Spleen (tissue), 11 donors: ENCODE measurements at regions not wholly inside any gene's neighbourhood (a gene's known extent, or its start where the extent isn't known, plus 50 kb on each side); places are given as distances from the start of the nearest gene placed in this dataset.

Experiments used
- DNase-seq: peaks from one replicate; pipeline ENCODE4 v3.0.0-alpha.2; 2020
- H3K27ac ChIP-seq, 8 donors: fragments of 200-600 bp; sonication (generic) in 7 of 8; 1 replicate in 4 of 8; 2 replicates in 4 of 8; pipeline versions ENCODE4 v1.5.0 to v1.8.0; 2016 to 2021; ENCODE audit warnings: inconsistent platforms in 4 of 8, mild to moderate bottlenecking in 4 of 8, moderate library complexity in 1 of 8
- H3K27me3 ChIP-seq, 7 donors: fragments of 200-600 bp; sonication (generic) in 6 of 7; replicated peaks in 1 of 7; 1 replicate in 4 of 7; 2 replicates in 3 of 7; pipeline versions ENCODE4 v1.5.0 to v1.8.0; 2016 to 2021; ENCODE audit warnings: inconsistent platforms in 3 of 7, mild to moderate bottlenecking in 1 of 7
- H3K36me3 ChIP-seq, 6 donors: fragments of 200-600 bp; sonication (generic) in 5 of 6; 1 replicate in 4 of 6; 2 replicates in 2 of 6; pipeline versions ENCODE4 v1.5.0 to v1.8.0; 2016 to 2021; ENCODE audit warnings: inconsistent platforms in 2 of 6
- H3K4me1 ChIP-seq, 6 donors: fragments of 200-600 bp; sonication (generic) in 5 of 6; 1 replicate in 3 of 6; 2 replicates in 3 of 6; pipeline versions ENCODE4 v1.5.0 to v1.8.0; 2016 to 2021; ENCODE audit warnings: inconsistent platforms in 3 of 6
- H3K4me3 ChIP-seq, 8 donors: fragments of 200-600 bp; sonication (generic) in 7 of 8; 1 replicate in 4 of 8; 2 replicates in 4 of 8; pipeline versions ENCODE4 v1.5.0 to v1.8.0; 2016 to 2021; ENCODE audit warnings: inconsistent platforms in 4 of 8, mild to moderate bottlenecking in 4 of 8, moderate library complexity in 2 of 8
- H3K9me3 ChIP-seq, 8 donors: fragments of 200-600 bp; sonication (generic) in 7 of 8; 1 replicate in 4 of 8; 2 replicates in 4 of 8; pipeline versions ENCODE4 v1.5.0 to v1.8.0; 2016 to 2021; ENCODE audit warnings: inconsistent platforms in 4 of 8
- CTCF ChIP-seq, 11 experiments: fragments of 200-600 bp in 7 of 11; fragments of 450-650 bp in 4 of 11; sonication (generic) in 4 of 11; IDR thresholded peaks in 8 of 11; conservative IDR thresholded peaks in 3 of 11; 1 replicate in 7 of 11; 2 replicates in 4 of 11; pipeline versions ENCODE4 v1.4.0 to v1.8.0; 2016 to 2021; ENCODE audit warnings: antibody characterized with exemption in 11 of 11, inconsistent platforms in 4 of 11, mild to moderate bottlenecking in 1 of 11
- POLR2A ChIP-seq, 3 donors: fragments of 450-650 bp; IDR thresholded peaks; one replicate each; pipeline ENCODE4 v1.5.1; 2017; ENCODE audit warnings: antibody characterized with exemption in 3 of 3, mild to moderate bottlenecking in 1 of 3
- POLR2AphosphoS5 ChIP-seq, 3 donors: sonication (generic); formaldehyde crosslinking; IDR thresholded peaks; one replicate each; pipeline ENCODE4 v1.5.1; 2017; ENCODE audit warnings: antibody characterized with exemption in 3 of 3
- WGBS, 5 donors: extraction: QIAGEN DNeasy Blood & Tissue Kit in 3 of 5; methylation state at CpG; one replicate each; pipeline versions ENCODE4 v1.1.5 to v1.1.7; 2013 to 2018; 5-methylcytosine and 5-hydroxymethylcytosine counted together
- intact Hi-C: fragments of 100-400 bp; cut with DNase I; formaldehyde crosslinking; loops from one replicate; pipeline ENCODE4 v1.15.0; 2023; ENCODE audit warnings: low total_unique reads
- donor health status: healthy with polysubstance abuse.
- donor health status: DM: no; HTN: no; CAD: no; lungs with moderate emphysema.
- donor health status: DM: no; HTN: no; CAD: no.
- donor health status: Bipolar disorder and iron deficiency.
- donor health status: healthy.
- donor health status: DM: no; HTN: no; CAD: no.
- donor health status: DM: yes; HTN: yes; CAD: no.

- H3K36me3 ChIP-seq, result no peaks in the 10 kb centered on the region
- peaks cover 0 to 14% (median 0%) of the 10 kb centered on the region in 7 donors for H3K27me3 ChIP-seq
- WGBS, 5 donors, result 67 to 90% (median 88%) methylated on average over 8 of the region's 8 CpGs
- H3K4me1 ChIP-seq, result peaks cover 0 to 10% (median 8%) of the 10 kb centered on the region in 6 donors
- no peak overlapping the region for H3K27ac ChIP-seq
- TF ChIP-seq CTCF (IDR thresholded peaks at IDR 0.05 in 8 of 11, conservative IDR thresholded peaks at IDR 0.05 in 3 of 11) (no peak), POLR2A (IDR thresholded peaks at IDR 0.05) (no peak)
- DNase-seq, result no peak
- intact Hi-C loops, result no loop called here
- no peak overlapping the region for H3K4me3 ChIP-seq
- no peaks in the 10 kb centered on the region for H3K9me3 ChIP-seq
Observed at GRCh38 chr6:40714576-40715564, 127.7 kb upstream of the LRFN2 start.

- no peak for TF ChIP-seq CTCF (IDR thresholded peaks at IDR 0.05 in 8 of 11, conservative IDR thresholded peaks at IDR 0.05 in 3 of 11)
- TF ChIP-seq POLR2AphosphoS5 (IDR thresholded peaks at IDR 0.05), result no peak
- TF ChIP-seq POLR2A (IDR thresholded peaks at IDR 0.05), result no peak
- 85 to 96% (median 92%) methylated on average over 6 of the region's 6 CpGs for WGBS, 5 donors
- intact Hi-C loops, result no loop called here
- peaks cover 0 to 14% (median 0%) of the 10 kb centered on the region in 7 donors for H3K27me3 ChIP-seq
- no peak for DNase-seq
- H3K27ac ChIP-seq, result no peak overlapping the region
- H3K9me3 ChIP-seq, result no peaks in the 10 kb centered on the region
- no peaks in the 10 kb centered on the region for H3K36me3 ChIP-seq
- peaks cover 0 to 3% (median under 1%) of the 10 kb centered on the region in 6 donors for H3K4me1 ChIP-seq
- H3K4me3 ChIP-seq, result no peak overlapping the region
Observed at GRCh38 chr6:40714143-40714542, 127.0 kb upstream of the LRFN2 start.

GRCh38 chr6:40713002-40713719 lies 126.0 kb upstream of the LRFN2 start:
- peaks cover 0 to 14% (median 0%) of the 10 kb centered on the region in 7 donors for H3K27me3 ChIP-seq
- no peak overlapping the region for H3K4me3 ChIP-seq
- no peaks in the 10 kb centered on the region for H3K36me3 ChIP-seq
- intact Hi-C loops, result no loop called here
- 66 to 77% (median 74%) methylated on average over 9 to 10 of the region's 10 CpGs for WGBS, 5 donors
- no peak overlapping the region for H3K27ac ChIP-seq
- TF ChIP-seq POLR2AphosphoS5 (IDR thresholded peaks at IDR 0.05) (no peak), CTCF (IDR thresholded peaks at IDR 0.05 in 8 of 11, conservative IDR thresholded peaks at IDR 0.05 in 3 of 11) (no peak), POLR2A (IDR thresholded peaks at IDR 0.05) (no peak)
- no peak for DNase-seq
- H3K9me3 ChIP-seq, result no peaks in the 10 kb centered on the region
- H3K4me1 ChIP-seq, result no peaks in the 10 kb centered on the region
